Ishikawa (cell line): ENCODE measurements at regions not wholly inside any gene's neighbourhood (a gene's known extent, or its start where the extent isn't known, plus 50 kb on each side); places are given as distances from the start of the nearest gene placed in this dataset.

Experiments used
- CEBPB ChIP-seq: IDR thresholded peaks from 2 replicates; pipeline ENCODE4 v1.6.1; 2012
- CREB1 ChIP-seq: IDR thresholded peaks from 2 replicates; pipeline ENCODE4 v1.6.1; 2012; ENCODE audit warnings: low read depth
- EP300 ChIP-seq: IDR thresholded peaks from 2 replicates; pipeline ENCODE4 v1.6.1; 2012; ENCODE audit warnings: borderline replicate concordance
- FOXM1 ChIP-seq: IDR thresholded peaks from 2 replicates; pipeline ENCODE4 v1.6.1; 2012; ENCODE audit warnings: low read depth, borderline replicate concordance
- MAX ChIP-seq: IDR thresholded peaks from 2 replicates; pipeline ENCODE4 v1.6.1; 2012
- NFIC ChIP-seq: IDR thresholded peaks from 2 replicates; pipeline ENCODE4 v1.6.1; 2012
- RAD21 ChIP-seq: IDR thresholded peaks from 2 replicates; pipeline ENCODE4 v1.6.1; 2012; ENCODE audit warnings: low read depth
- TAF1 ChIP-seq: IDR thresholded peaks from 2 replicates; pipeline ENCODE4 v1.6.1; 2012; ENCODE audit warnings: low read depth, mild to moderate bottlenecking
- TEAD4 ChIP-seq: IDR thresholded peaks from 2 replicates; pipeline ENCODE4 v1.6.1; 2012
- YY1 ChIP-seq: IDR thresholded peaks from 2 replicates; pipeline ENCODE4 v1.6.1; 2012; ENCODE audit warnings: low read depth
- ZBTB7A ChIP-seq: IDR thresholded peaks from 2 replicates; pipeline ENCODE4 v1.6.1; 2012; ENCODE audit warnings: low read depth
- TF ChIP-seq, protein P1 (sequence below): IDR thresholded peaks from 2 replicates; pipeline ENCODE4 v1.6.1; 2012; ENCODE audit warnings: low read depth, mild to moderate bottlenecking

- TF ChIP-seq MAX: no peak
- TF ChIP-seq TAF1: no peak
- TF ChIP-seq YY1: no peak
- TF ChIP-seq CEBPB: no peak
- TF ChIP-seq CREB1: no peak
- TF ChIP-seq ZBTB7A: no peak
- no peak for TF ChIP-seq FOXM1
- no peak for TF ChIP-seq RAD21
- TF ChIP-seq, protein P1, sequence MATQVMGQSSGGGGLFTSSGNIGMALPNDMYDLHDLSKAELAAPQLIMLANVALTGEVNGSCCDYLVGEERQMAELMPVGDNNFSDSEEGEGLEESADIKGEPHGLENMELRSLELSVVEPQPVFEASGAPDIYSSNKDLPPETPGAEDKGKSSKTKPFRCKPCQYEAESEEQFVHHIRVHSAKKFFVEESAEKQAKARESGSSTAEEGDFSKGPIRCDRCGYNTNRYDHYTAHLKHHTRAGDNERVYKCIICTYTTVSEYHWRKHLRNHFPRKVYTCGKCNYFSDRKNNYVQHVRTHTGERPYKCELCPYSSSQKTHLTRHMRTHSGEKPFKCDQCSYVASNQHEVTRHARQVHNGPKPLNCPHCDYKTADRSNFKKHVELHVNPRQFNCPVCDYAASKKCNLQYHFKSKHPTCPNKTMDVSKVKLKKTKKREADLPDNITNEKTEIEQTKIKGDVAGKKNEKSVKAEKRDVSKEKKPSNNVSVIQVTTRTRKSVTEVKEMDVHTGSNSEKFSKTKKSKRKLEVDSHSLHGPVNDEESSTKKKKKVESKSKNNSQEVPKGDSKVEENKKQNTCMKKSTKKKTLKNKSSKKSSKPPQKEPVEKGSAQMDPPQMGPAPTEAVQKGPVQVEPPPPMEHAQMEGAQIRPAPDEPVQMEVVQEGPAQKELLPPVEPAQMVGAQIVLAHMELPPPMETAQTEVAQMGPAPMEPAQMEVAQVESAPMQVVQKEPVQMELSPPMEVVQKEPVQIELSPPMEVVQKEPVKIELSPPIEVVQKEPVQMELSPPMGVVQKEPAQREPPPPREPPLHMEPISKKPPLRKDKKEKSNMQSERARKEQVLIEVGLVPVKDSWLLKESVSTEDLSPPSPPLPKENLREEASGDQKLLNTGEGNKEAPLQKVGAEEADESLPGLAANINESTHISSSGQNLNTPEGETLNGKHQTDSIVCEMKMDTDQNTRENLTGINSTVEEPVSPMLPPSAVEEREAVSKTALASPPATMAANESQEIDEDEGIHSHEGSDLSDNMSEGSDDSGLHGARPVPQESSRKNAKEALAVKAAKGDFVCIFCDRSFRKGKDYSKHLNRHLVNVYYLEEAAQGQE: no peak
- TF ChIP-seq TEAD4: no peak
- TF ChIP-seq NFIC: no peak
- TF ChIP-seq EP300: no peak
These were observed 179.7 kb upstream of the DAB2 start for GRCh38 chr5:39604491-39604890.
